IMR-90 (cell line): ENCODE measurements at regions not wholly inside any gene's neighbourhood (a gene's known extent, or its start where the extent isn't known, plus 50 kb on each side); places are given as distances from the start of the nearest gene placed in this dataset.

Experiments used
- ATAC-seq: fragments of 200-7000 bp; cut with Tn5 transposase; 2 replicates; pipeline ENCODE4 v1.9.1; 2020; ENCODE audit warnings: low read depth, mild to moderate bottlenecking, moderate library complexity
- BruUV-seq: library from RNA; stranded (reverse); fragments of 400-500 nt; replicated peaks from 2 replicates; lab custom pipeline; 2021; lab: Mats Ljungman, UMichigan
- CTCF ChIA-PET: fragments of 300-600 bp; formaldehyde crosslinking; extraction: SDS; loops from one replicate; lab custom pipeline; 2021; ENCODE audit warnings: antibody characterized with exemption; lab: Yijun Ruan, JAX
- POLR2A ChIA-PET: fragments of 300-600 bp; sonication (Branson Sonifier 250); formaldehyde crosslinking; loops from one replicate; lab custom pipeline; 2022; ENCODE audit warnings: antibody characterized with exemption; ENCODE audit not compliant: unreplicated experiment; lab: Charles Lee
- DNase-seq: peaks from one replicate; pipeline ENCODE4 v3.0.0; 2013
- H2AFZ ChIP-seq: replicated peaks from 2 replicates; pipeline ENCODE3; 2013; ENCODE audit warnings: low read length, mild to moderate bottlenecking; ENCODE audit not compliant: poor library complexity
- H2AK5ac ChIP-seq: 2 replicates; pipeline ENCODE4 v1.6.1; 2013; ENCODE audit warnings: low read depth, low read length, inconsistent platforms
- H2AK9ac ChIP-seq: replicated peaks from 2 replicates; pipeline ENCODE3; 2013; ENCODE audit warnings: mild to moderate bottlenecking, low read depth, low read length, moderate library complexity; ENCODE audit not compliant: poor library complexity
- H2BK120ac ChIP-seq: 2 replicates; pipeline ENCODE4 v1.6.1; 2013; ENCODE audit warnings: low read depth, low read length, inconsistent platforms
- H2BK15ac ChIP-seq: 3 replicates; pipeline ENCODE4 v1.6.1; 2013; ENCODE audit warnings: low read depth, low read length, inconsistent platforms
- H2BK20ac ChIP-seq: 2 replicates; pipeline ENCODE4 v1.6.1; 2013; ENCODE audit warnings: low read depth, mild to moderate bottlenecking, inconsistent platforms, low read length, moderate library complexity
- H2BK5ac ChIP-seq: 2 replicates; pipeline ENCODE4 v1.6.1; 2013; ENCODE audit warnings: mild to moderate bottlenecking, low read depth, low read length, inconsistent platforms; ENCODE audit not compliant: poor library complexity, severe bottlenecking
- H3K14ac ChIP-seq: replicated peaks from 2 replicates; pipeline ENCODE4 v1.6.1; 2013; ENCODE audit warnings: low read depth, low read length, inconsistent platforms
- H3K18ac ChIP-seq: 2 replicates; pipeline ENCODE4 v1.6.1; 2013; ENCODE audit warnings: low read depth, low read length, control low read depth
- H3K23ac ChIP-seq: 2 replicates; pipeline ENCODE4 v1.6.1; 2013; ENCODE audit warnings: low read depth, low read length, inconsistent platforms
- H3K27ac ChIP-seq: 2 replicates; pipeline ENCODE4 v1.5.1; 2013; ENCODE audit warnings: mild to moderate bottlenecking, control low read depth, low read length; ENCODE audit not compliant: insufficient read depth
- H3K27me3 ChIP-seq: 2 replicates; pipeline ENCODE4 v1.6.1; 2013; ENCODE audit warnings: low read length; ENCODE audit not compliant: control insufficient read depth, insufficient read depth
- H3K36me3 ChIP-seq: 2 replicates; pipeline ENCODE4 v1.6.1; 2013; ENCODE audit warnings: low read length, mixed read lengths; ENCODE audit not compliant: control insufficient read depth, insufficient read depth
- H3K4ac ChIP-seq: 2 replicates; pipeline ENCODE4 v1.6.1; 2013; ENCODE audit warnings: low read depth, low read length, inconsistent platforms
- H3K4me1 ChIP-seq: 2 replicates; pipeline ENCODE4 v1.6.1; 2013; ENCODE audit warnings: low read length, mixed read lengths; ENCODE audit not compliant: control insufficient read depth, insufficient read depth
- H3K4me2 ChIP-seq: 2 replicates; pipeline ENCODE4 v1.6.1; 2013; ENCODE audit warnings: low read depth, mild to moderate bottlenecking, control low read depth, low read length, moderate library complexity
- H3K4me3 ChIP-seq: 2 replicates; pipeline ENCODE4 v1.5.1; 2013; ENCODE audit warnings: low read depth, mild to moderate bottlenecking, control low read depth, low read length, moderate library complexity; ENCODE audit not compliant: insufficient read depth
- H3K56ac ChIP-seq: 2 replicates; pipeline ENCODE4 v1.6.1; 2013; ENCODE audit warnings: low read length, inconsistent platforms; ENCODE audit not compliant: insufficient read depth; ENCODE audit errors: extremely low read depth
- H3K79me1 ChIP-seq, 2 experiments: 2 replicates each; pipeline ENCODE4 v1.6.1; 2013; ENCODE audit warnings: low read length in 2 of 2, inconsistent platforms in 1 of 2, low read depth in 1 of 2
- H3K9ac ChIP-seq: 2 replicates; pipeline ENCODE4 v1.6.1; 2013; ENCODE audit warnings: low read depth, low read length, control low read depth
- H3K9me1 ChIP-seq: 2 replicates; pipeline ENCODE4 v1.6.1; 2013; ENCODE audit warnings: low read length, inconsistent platforms; ENCODE audit not compliant: insufficient read depth
- H3K9me3 ChIP-seq: 2 replicates; pipeline ENCODE4 v1.6.1; 2013; ENCODE audit warnings: low read length; ENCODE audit not compliant: control insufficient read depth, insufficient read depth
- H4K20me1 ChIP-seq: 2 replicates; pipeline ENCODE4 v1.6.1; 2013; ENCODE audit warnings: low read length, inconsistent platforms; ENCODE audit not compliant: insufficient read depth
- H4K5ac ChIP-seq: 2 replicates; pipeline ENCODE4 v1.6.1; 2013; ENCODE audit warnings: mild to moderate bottlenecking, low read depth, low read length, control low read depth
- H4K8ac ChIP-seq, 2 experiments: 2 replicates each; pipeline ENCODE4 v1.6.1; 2013; ENCODE audit warnings: low read depth in 2 of 2, low read length in 2 of 2, control low read depth in 1 of 2, inconsistent platforms in 1 of 2
- H4K91ac ChIP-seq: 2 replicates; pipeline ENCODE4 v1.6.1; 2013; ENCODE audit warnings: low read depth, low read length, inconsistent platforms; ENCODE audit not compliant: insufficient read depth
- BHLHE40 ChIP-seq: fragments of 150-350 bp; IDR thresholded peaks from 2 replicates; pipeline ENCODE4 v1.6.1; 2016; ENCODE audit warnings: mild to moderate bottlenecking, low read depth, low read length
- CEBPB ChIP-seq: IDR thresholded peaks from 2 replicates; pipeline ENCODE4 v1.6.1; 2012; ENCODE audit warnings: low read depth, low read length, improper control_type of control experiment
- CHD1 ChIP-seq: IDR thresholded peaks from 2 replicates; pipeline ENCODE4 v1.6.1; 2012; ENCODE audit warnings: low read depth, low read length, improper control_type of control experiment
- CTCF ChIP-seq: conservative IDR thresholded peaks from 2 replicates; pipeline ENCODE4 v1.5.1; 2012; ENCODE audit warnings: mild to moderate bottlenecking, low read depth, low read length, improper control_type of control experiment
- ELK1 ChIP-seq: fragments of 150-350 bp; IDR thresholded peaks from 2 replicates; pipeline ENCODE4 v1.6.1; 2016; ENCODE audit warnings: low read depth, mild to moderate bottlenecking, low read length, moderate library complexity, borderline replicate concordance
- FOS ChIP-seq: fragments of 150-350 bp; IDR thresholded peaks from 2 replicates; pipeline ENCODE4 v1.6.1; 2016; ENCODE audit warnings: low read depth, low read length
- MAFK ChIP-seq: IDR thresholded peaks from 2 replicates; pipeline ENCODE4 v1.6.1; 2012; ENCODE audit warnings: low read depth, low read length, improper control_type of control experiment
- MAZ ChIP-seq: IDR thresholded peaks from 2 replicates; pipeline ENCODE4 v1.6.1; 2012; ENCODE audit warnings: low read depth, mild to moderate bottlenecking, low read length, improper control_type of control experiment, moderate library complexity, borderline replicate concordance
- MXI1 ChIP-seq: IDR thresholded peaks from 2 replicates; pipeline ENCODE4 v1.6.1; 2012; ENCODE audit warnings: low read depth, mild to moderate bottlenecking, low read length, moderate library complexity, borderline replicate concordance
- NFE2L2 ChIP-seq: fragments of 150-350 bp; IDR thresholded peaks from 2 replicates; pipeline ENCODE4 v1.6.1; 2016; ENCODE audit warnings: low read depth, mild to moderate bottlenecking, low read length
- POLR2A ChIP-seq: IDR thresholded peaks from 2 replicates; pipeline ENCODE4 v1.6.1; 2012; ENCODE audit warnings: mild to moderate bottlenecking, low read depth, low read length
- RAD21 ChIP-seq: IDR thresholded peaks from 2 replicates; pipeline ENCODE4 v1.6.1; 2012; ENCODE audit warnings: low read length, improper control_type of control experiment
- RCOR1 ChIP-seq: IDR thresholded peaks from 2 replicates; pipeline ENCODE4 v1.6.1; 2012; ENCODE audit warnings: mild to moderate bottlenecking, low read length, improper control_type of control experiment; ENCODE audit not compliant: insufficient replicate concordance
- RFX5 ChIP-seq: IDR thresholded peaks from 2 replicates; pipeline ENCODE4 v1.8.0; 2012; ENCODE audit warnings: low read depth, mild to moderate bottlenecking, low read length, moderate library complexity
- SMC3 ChIP-seq: fragments of 150-350 bp; IDR thresholded peaks from 2 replicates; pipeline ENCODE4 v1.6.1; 2016; ENCODE audit warnings: low read depth, mild to moderate bottlenecking, antibody characterized with exemption, low read length, moderate library complexity
- USF2 ChIP-seq: fragments of 150-350 bp; IDR thresholded peaks from 2 replicates; pipeline ENCODE4 v1.6.1; 2017; ENCODE audit warnings: mild to moderate bottlenecking, antibody characterized with exemption, low read length, low read depth
- WGBS, 2 experiments: methylation state at CpG; one replicate each; pipeline versions ENCODE4 v1.1.5 to v1.1.7; 2013; ENCODE audit warnings: missing lambda C conversion rate in 2 of 2; ENCODE audit not compliant: insufficient read length in 1 of 2; ENCODE audit errors: extremely low coverage in 2 of 2; 5-methylcytosine and 5-hydroxymethylcytosine counted together
- dilution Hi-C: fragments of 300-500 bp; cut with HindIII; formaldehyde crosslinking; loops from one replicate; pipeline ENCODE4 v1.14.3; 2018; ENCODE audit warnings: low sequenced_read_pairs; ENCODE audit not compliant: unreplicated experiment
- in situ Hi-C: fragments of 300-500 bp; cut with MboI; formaldehyde crosslinking; loops from 3 replicates; pipeline ENCODE4 v1.14.3; 2019; ENCODE audit warnings: low sequenced_read_pairs, inconsistent platforms, mixed read lengths
- intact Hi-C: fragments of 100-400 bp; cut with micrococcal nuclease; formaldehyde crosslinking; loops from 2 replicates; pipeline ENCODE4 v1.10.0; 2022

- no peak overlapping the region for H3K4me2 ChIP-seq
- TF ChIP-seq CHD1 = no peak
- TF ChIP-seq CTCF = no peak
- TF ChIP-seq CEBPB = no peak
- no peak for TF ChIP-seq ELK1
- TF ChIP-seq RCOR1 = no peak
- no peak for TF ChIP-seq MAZ
- no peak for TF ChIP-seq BHLHE40
- no peak for TF ChIP-seq NFE2L2
- TF ChIP-seq MAFK = no peak
- no peak for TF ChIP-seq SMC3
- no peak for TF ChIP-seq POLR2A
- no peak for TF ChIP-seq MXI1
- TF ChIP-seq RAD21 = no peak
- no peak for TF ChIP-seq USF2
- no peak for TF ChIP-seq FOS
- TF ChIP-seq RFX5 = no peak
- WGBS, 2 experiments = no CpG with 5 or more reads among the region's 2 CpGs
- no TSS peak for BruUV-seq
- ChIA-PET POLR2A (no interaction called here), CTCF (no interaction called here)
- H3K18ac ChIP-seq = no peak overlapping the region
- H2AFZ ChIP-seq = no peak overlapping the region
- H2BK120ac ChIP-seq = no peak overlapping the region
- no peak overlapping the region for H4K91ac ChIP-seq
- H3K4me1 ChIP-seq = no peaks in the 10 kb centered on the region
- H3K14ac ChIP-seq = no peak overlapping the region
- no peak overlapping the region for H3K56ac ChIP-seq
- peaks cover 2% of the 10 kb centered on the region for H3K27me3 ChIP-seq
- no peaks in the 10 kb centered on the region for H3K79me1 ChIP-seq
- H4K20me1 ChIP-seq = no peaks in the 10 kb centered on the region
- H3K9me1 ChIP-seq = no peaks in the 10 kb centered on the region
- H3K4ac ChIP-seq = no peak overlapping the region
- H3K36me3 ChIP-seq = no peaks in the 10 kb centered on the region
- no peak overlapping the region for H3K4me3 ChIP-seq
- no peaks in the 10 kb centered on the region for H3K9me3 ChIP-seq
- H2BK5ac ChIP-seq = no peak overlapping the region
- no peak overlapping the region for H2AK9ac ChIP-seq
- H4K5ac ChIP-seq = no peak overlapping the region
- no peak overlapping the region for H3K9ac ChIP-seq
- no peak overlapping the region for H4K8ac ChIP-seq
- H2BK15ac ChIP-seq = no peak overlapping the region
- no peak overlapping the region for H3K23ac ChIP-seq
- in situ Hi-C loops = no loop called here
- intact Hi-C loops = no loop called here
- H2BK20ac ChIP-seq = no peak overlapping the region
- no peak overlapping the region for H3K27ac ChIP-seq
- ATAC-seq (no peak), DNase-seq (no peak)
- dilution Hi-C loops = no loop called here
- H2AK5ac ChIP-seq = no peak overlapping the region
Observed at GRCh38 chr3:176926688-176927087, 270.6 kb downstream of the TBL1XR1 start.
